NCI-H2227 (cell line): ENCODE measurements at regions not wholly inside any gene's neighbourhood (a gene's known extent, or its start where the extent isn't known, plus 50 kb on each side); places are given as distances from the start of the nearest gene placed in this dataset.

Experiments
- DNase-seq: peaks from one replicate; lab custom pipeline; 2025; ENCODE audit not compliant: unreplicated experiment; lab: John Stamatoyannopoulos, UW

- DNase-seq: no peak
Measured at GRCh38 chr7:84549409-84549808, 354.8 kb upstream of the SEMA3A start.

- no peak for DNase-seq
Measured at GRCh38 chr7:84548366-84549365, 354.1 kb upstream of the SEMA3A start.

GRCh38 chr7:84547331-84547730, 352.7 kb upstream of the SEMA3A start:
- DNase-seq: no peak

GRCh38 chr7:84546403-84546802, 351.8 kb upstream of the SEMA3A start:
- no peak for DNase-seq

GRCh38 chr7:84538268-84538667, 343.7 kb upstream of the SEMA3A start:
- DNase-seq: no peak

- DNase-seq: no peak
Measured at GRCh38 chr7:84536271-84536870, 341.8 kb upstream of the SEMA3A start.

GRCh38 chr7:84535580-84536270, 341.1 kb upstream of the SEMA3A start:
- no peak for DNase-seq

- no peak for DNase-seq
Measured at GRCh38 chr7:84533182-84533581, 338.6 kb upstream of the SEMA3A start.

- DNase-seq: no peak
Measured at GRCh38 chr7:84532196-84532595, 337.6 kb upstream of the SEMA3A start.

GRCh38 chr7:84529480-84530205, 335.1 kb upstream of the SEMA3A start:
- no peak for DNase-seq

- DNase-seq: no peak
Measured at GRCh38 chr7:84528756-84529479, 334.3 kb upstream of the SEMA3A start.

GRCh38 chr7:84524714-84525694, 330.4 kb upstream of the SEMA3A start:
- DNase-seq: no peak

- no peak for DNase-seq
Measured at GRCh38 chr7:84513061-84513460, 318.5 kb upstream of the SEMA3A start.

GRCh38 chr7:84512055-84512454, 317.5 kb upstream of the SEMA3A start:
- no peak for DNase-seq

GRCh38 chr7:84510505-84510904, 315.9 kb upstream of the SEMA3A start:
- no peak for DNase-seq

GRCh38 chr7:84509522-84509921, 314.9 kb upstream of the SEMA3A start:
- no peak for DNase-seq

- no peak for DNase-seq
Measured at GRCh38 chr7:84508606-84509005, 314.0 kb upstream of the SEMA3A start.

- no peak for DNase-seq
Measured at GRCh38 chr7:84507529-84507928, 312.9 kb upstream of the SEMA3A start.

GRCh38 chr7:84506151-84506550, 311.6 kb upstream of the SEMA3A start:
- DNase-seq: no peak
